Ovary (tissue), 7 donors: ENCODE measurements at regions not wholly inside any gene's neighbourhood (a gene's known extent, or its start where the extent isn't known, plus 50 kb on each side); places are given as distances from the start of the nearest gene placed in this dataset.

Experiments
- DNase-seq, 5 donors: peaks; one replicate each; pipeline ENCODE4 v3.0.0-alpha.2; 2019 to 2020
- H3K27ac ChIP-seq, 2 donors: fragments of 200-600 bp; one replicate each; pipeline versions ENCODE4 v1.5.1 to v1.8.0; 2019 to 2022
- H3K27me3 ChIP-seq: fragments of 200-600 bp; one replicate; pipeline ENCODE4 v1.8.0; 2022
- H3K36me3 ChIP-seq: fragments of 200-600 bp; sonication (generic); one replicate; pipeline ENCODE4 v1.5.1; 2019
- H3K4me1 ChIP-seq: one replicate; pipeline ENCODE4 v1.8.1; 2013; ENCODE audit warnings: mild to moderate bottlenecking, moderate library complexity; ENCODE audit not compliant: insufficient read depth
- H3K4me3 ChIP-seq: fragments of 200-600 bp; sonication (generic); one replicate; pipeline ENCODE4 v1.5.1; 2017
- H3K9me3 ChIP-seq, 2 donors: fragments of 200-600 bp in 1 of 2; sonication (generic) in 1 of 2; one replicate each; pipeline versions ENCODE4 v1.5.1 to v1.8.1; 2013 to 2019; ENCODE audit warnings: mild to moderate bottlenecking in 1 of 2, moderate library complexity in 1 of 2
- EP300 ChIP-seq: sonication (generic); formaldehyde crosslinking; IDR thresholded peaks from one replicate; pipeline ENCODE4 v1.6.1; 2017; ENCODE audit warnings: antibody characterized with exemption
- POLR2A ChIP-seq: fragments of 450-650 bp; IDR thresholded peaks from one replicate; pipeline ENCODE4 v1.6.1; 2017; ENCODE audit warnings: antibody characterized with exemption, mild to moderate bottlenecking, moderate library complexity
- WGBS, 3 donors: extraction: QIAGEN DNeasy Blood & Tissue Kit in 1 of 3; methylation state at CpG; one replicate each; pipeline versions ENCODE4 v1.1.5 to v1.1.7; 2013 to 2017; 5-methylcytosine and 5-hydroxymethylcytosine counted together
- intact Hi-C, 4 donors: fragments of 100-400 bp; cut with DNase I; formaldehyde crosslinking; loops; one replicate each; pipeline versions ENCODE4 v1.11.0 to v1.15.1; 2022 to 2023
- TF ChIP-seq, protein P1 (sequence below), 3 donors: fragments of 450-650 bp in 2 of 3; fragments of 200-600 bp in 1 of 3; IDR thresholded peaks; one replicate each; pipeline versions ENCODE4 v1.5.1 to v1.8.0; 2016 to 2022; ENCODE audit warnings: antibody characterized with exemption in 3 of 3, mild to moderate bottlenecking in 1 of 3
- donor health status: DM: no; HTN: no; CAD: no; lungs with moderate emphysema.
- donor health status: DM: no; HTN: no; CAD: no.
- donor health status: Bipolar disorder and iron deficiency.
- donor health status: DM: no; HTN: no; CAD: no.
- donor health status: DM: yes; HTN: yes; CAD: no.

DNA sequence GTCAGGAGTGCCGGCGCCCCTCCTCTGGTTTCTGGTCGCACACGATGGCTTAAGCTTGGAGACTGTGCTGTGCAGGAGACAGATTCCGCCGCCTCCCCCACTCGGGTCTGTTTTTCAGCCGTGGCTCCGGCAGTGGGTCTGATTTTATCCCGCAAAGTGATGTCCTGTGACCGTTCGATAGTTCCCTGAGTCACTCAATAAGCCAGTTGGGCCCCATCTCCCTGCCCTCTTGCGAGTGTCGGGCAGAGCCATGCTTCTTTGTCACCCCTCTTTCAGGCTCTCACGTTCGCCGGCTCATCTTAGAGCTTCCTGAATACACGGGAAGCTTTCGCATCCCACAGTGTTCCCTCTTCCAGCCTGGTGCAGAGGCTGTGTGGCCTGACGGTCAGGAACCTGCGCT lies 127.8 kb upstream of the RFLNA start:
- Histone ChIP-seq H3K36me3 (no peaks in the 10 kb centered on the region), H3K9me3 (no peaks in the 10 kb centered on the region), H3K4me3 (no peak overlapping the region), H3K27ac (no peak overlapping the region), H3K4me1 (no peaks in the 10 kb centered on the region), H3K27me3 (no peaks in the 10 kb centered on the region)
- DNase-seq, result no peak
- TF ChIP-seq, protein P1, sequence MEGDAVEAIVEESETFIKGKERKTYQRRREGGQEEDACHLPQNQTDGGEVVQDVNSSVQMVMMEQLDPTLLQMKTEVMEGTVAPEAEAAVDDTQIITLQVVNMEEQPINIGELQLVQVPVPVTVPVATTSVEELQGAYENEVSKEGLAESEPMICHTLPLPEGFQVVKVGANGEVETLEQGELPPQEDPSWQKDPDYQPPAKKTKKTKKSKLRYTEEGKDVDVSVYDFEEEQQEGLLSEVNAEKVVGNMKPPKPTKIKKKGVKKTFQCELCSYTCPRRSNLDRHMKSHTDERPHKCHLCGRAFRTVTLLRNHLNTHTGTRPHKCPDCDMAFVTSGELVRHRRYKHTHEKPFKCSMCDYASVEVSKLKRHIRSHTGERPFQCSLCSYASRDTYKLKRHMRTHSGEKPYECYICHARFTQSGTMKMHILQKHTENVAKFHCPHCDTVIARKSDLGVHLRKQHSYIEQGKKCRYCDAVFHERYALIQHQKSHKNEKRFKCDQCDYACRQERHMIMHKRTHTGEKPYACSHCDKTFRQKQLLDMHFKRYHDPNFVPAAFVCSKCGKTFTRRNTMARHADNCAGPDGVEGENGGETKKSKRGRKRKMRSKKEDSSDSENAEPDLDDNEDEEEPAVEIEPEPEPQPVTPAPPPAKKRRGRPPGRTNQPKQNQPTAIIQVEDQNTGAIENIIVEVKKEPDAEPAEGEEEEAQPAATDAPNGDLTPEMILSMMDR (IDR thresholded peaks at IDR 0.05), result no peak
- no peak for TF ChIP-seq POLR2A
- TF ChIP-seq EP300, result no peak
- intact Hi-C loops, result no loop called here
- 89 to 92% (median 90%) methylated on average over 21 of the region's 21 CpGs for WGBS, 3 donors

DNA sequence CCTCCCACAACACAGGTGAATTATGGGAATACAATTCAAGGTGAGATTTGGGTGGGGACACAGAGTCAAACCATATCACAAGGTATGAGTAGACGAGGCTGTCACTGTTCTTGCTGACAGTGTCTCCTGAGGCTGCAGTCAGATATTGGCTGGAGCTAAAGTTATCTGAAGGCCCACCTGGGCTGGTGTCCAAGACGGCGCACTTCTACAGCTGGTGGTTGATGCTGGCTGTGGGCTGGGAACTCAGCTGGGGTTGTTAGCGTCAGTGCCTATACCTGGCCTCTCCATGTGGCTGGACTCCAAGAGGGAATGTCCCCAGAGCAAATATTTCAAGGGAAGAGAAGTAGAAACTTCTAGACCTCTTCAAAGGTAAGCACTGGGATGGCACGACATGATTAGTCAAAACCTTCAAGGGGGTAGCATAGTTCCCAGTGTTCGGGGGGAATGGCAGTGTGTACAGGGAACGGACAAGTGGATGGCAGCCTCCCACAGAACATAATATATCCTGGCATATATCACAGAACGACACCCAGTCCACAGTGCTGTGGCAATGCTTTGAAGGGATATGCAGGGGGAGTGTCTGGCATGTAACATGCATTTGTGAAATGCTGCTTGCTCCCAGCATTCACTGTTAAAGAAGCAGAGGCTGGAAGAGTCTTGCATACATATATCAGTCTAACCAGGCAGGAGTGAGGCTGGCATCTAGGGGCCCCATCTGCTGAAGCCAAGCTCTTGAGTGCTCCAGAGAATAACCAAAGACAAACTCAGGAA lies 126.7 kb upstream of the RFLNA start:
- Histone ChIP-seq H3K4me3 (no peak overlapping the region), H3K9me3 (no peaks in the 10 kb centered on the region), H3K4me1 (no peaks in the 10 kb centered on the region), H3K36me3 (no peaks in the 10 kb centered on the region), H3K27ac (no peak overlapping the region), H3K27me3 (no peaks in the 10 kb centered on the region)
- TF ChIP-seq, protein P1 (IDR thresholded peaks at IDR 0.05), result no peak
- TF ChIP-seq POLR2A (no peak), EP300 (no peak)
- 68 to 82% (median 70%) methylated on average over 8 of the region's 8 CpGs for WGBS, 3 donors
- intact Hi-C loops, result no loop called here
- no peak for DNase-seq

DNA sequence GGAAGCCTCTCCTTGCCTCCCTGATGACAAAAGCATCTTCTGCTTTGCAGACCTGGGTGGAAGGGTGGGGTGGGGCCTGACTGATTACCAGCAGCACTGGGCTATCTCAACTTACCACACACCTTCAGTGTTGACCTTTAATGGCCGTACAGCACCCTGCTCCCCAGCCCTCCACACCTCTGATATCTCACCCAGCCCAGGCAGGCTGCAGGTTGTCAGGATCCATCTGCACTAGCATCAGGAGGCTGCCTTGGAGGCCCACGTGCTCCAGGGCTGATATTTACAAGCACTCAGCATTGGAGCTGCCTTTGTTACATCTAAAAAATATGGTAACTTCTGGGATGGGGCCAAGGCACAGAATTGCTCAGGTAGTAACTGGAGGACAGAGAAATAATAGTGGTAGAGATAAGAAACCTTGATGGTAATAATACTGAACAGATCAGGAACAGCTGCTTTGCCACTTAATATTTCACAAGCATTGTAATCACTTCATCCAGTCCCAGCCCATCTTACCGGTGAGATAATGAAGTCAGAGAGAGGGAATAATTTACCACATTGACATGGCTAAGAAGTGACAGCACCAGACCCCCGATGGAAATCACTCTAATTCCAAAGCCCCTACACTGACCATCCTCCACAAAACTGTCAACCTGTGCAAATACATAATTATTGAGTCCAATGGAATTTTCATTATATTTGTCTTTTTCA lies 125.2 kb upstream of the RFLNA start:
- 64 to 81% (median 76%) methylated on average over 4 of the region's 4 CpGs for WGBS, 3 donors
- no peak for DNase-seq
- Histone ChIP-seq H3K27ac (no peak overlapping the region), H3K4me1 (peaks cover 2% of the 10 kb centered on the region), H3K36me3 (no peaks in the 10 kb centered on the region), H3K4me3 (no peak overlapping the region), H3K27me3 (no peaks in the 10 kb centered on the region), H3K9me3 (no peaks in the 10 kb centered on the region)
- intact Hi-C loops, result no loop called here
- TF ChIP-seq EP300 (no peak), POLR2A (no peak)
- TF ChIP-seq, protein P1 (IDR thresholded peaks at IDR 0.05), result no peak

DNA sequence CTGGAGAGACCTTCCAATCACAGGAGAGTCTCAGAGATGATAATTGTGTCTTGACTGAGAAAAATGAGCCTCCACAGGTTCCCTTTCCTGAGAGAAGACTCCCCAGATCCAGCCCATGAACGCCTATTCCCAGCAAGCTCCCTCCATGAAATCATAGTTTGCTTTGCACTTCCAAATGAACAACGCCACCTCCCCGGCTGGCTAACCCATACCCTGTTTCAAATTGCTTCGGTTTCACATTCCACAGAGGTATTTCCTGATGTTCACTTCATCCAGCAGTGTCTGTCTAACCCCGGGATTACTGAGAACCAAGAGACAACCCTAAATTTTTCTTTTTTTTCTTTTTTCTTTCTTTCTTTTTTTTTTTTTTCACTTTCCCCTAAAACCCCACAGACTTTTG lies 124.1 kb upstream of the RFLNA start:
- DNase-seq, result no peak
- intact Hi-C loops, result no loop called here
- Histone ChIP-seq H3K9me3 (no peaks in the 10 kb centered on the region), H3K36me3 (no peaks in the 10 kb centered on the region), H3K27me3 (no peaks in the 10 kb centered on the region), H3K27ac (no peak overlapping the region), H3K4me1 (peaks cover 2% of the 10 kb centered on the region), H3K4me3 (no peak overlapping the region)
- 54 to 67% (median 66%) methylated on average over 5 of the region's 5 CpGs for WGBS, 3 donors
- no peak for TF ChIP-seq EP300
- no peak for TF ChIP-seq POLR2A
- TF ChIP-seq, protein P1 (IDR thresholded peaks at IDR 0.05), result no peak
